H1 (cell line): ENCODE measurements at regions not wholly inside any gene's neighbourhood (a gene's known extent, or its start where the extent isn't known, plus 50 kb on each side); places are given as distances from the start of the nearest gene placed in this dataset.
A peak's percentile ranks its signal among the peaks of the same experiment; 100 is the strongest.

ENCODE experiments used
- CTCF ChIA-PET: fragments of 300-600 bp; sonication (Branson Sonifier 250); formaldehyde crosslinking; loops from one replicate; lab custom pipeline; 2021; ENCODE audit not compliant: partially characterized antibody; lab: Charles Lee
- POLR2A ChIA-PET: fragments of 300-600 bp; sonication (Branson Sonifier 250); formaldehyde crosslinking; loops from one replicate; lab custom pipeline; 2021; ENCODE audit warnings: inconsistent platforms; ENCODE audit not compliant: partially characterized antibody; lab: Charles Lee
- DNase-seq, 2 experiments: peaks; one replicate each; pipeline versions ENCODE4 v3.0.0 to v3.0.0-alpha.2; 2010 to 2022; ENCODE audit warnings: low spot score in 2 of 2, low read depth in 1 of 2, mixed read lengths in 1 of 2
- FAIRE-seq: peaks from 2 replicates; lab custom pipeline; 2011; peaks lifted over from hg19 to GRCh38; lab: Jason Lieb, UNC
- H2AFZ ChIP-seq: 2 replicates; pipeline ENCODE4 v1.8.1; 2012; ENCODE audit warnings: low read length, inconsistent platforms
- H2AK5ac ChIP-seq: 2 replicates; pipeline ENCODE4 v1.6.1; 2013; ENCODE audit warnings: low read depth, low read length
- H2BK120ac ChIP-seq: replicated peaks from 2 replicates; pipeline ENCODE3; 2013; ENCODE audit warnings: low read depth, low read length, inconsistent platforms
- H2BK12ac ChIP-seq: 2 replicates; pipeline ENCODE4 v1.6.1; 2013; ENCODE audit warnings: low read depth, low read length
- H2BK15ac ChIP-seq: 2 replicates; pipeline ENCODE4 v1.6.1; 2013; ENCODE audit warnings: low read length
- H2BK20ac ChIP-seq: 2 replicates; pipeline ENCODE4 v1.6.1; 2013; ENCODE audit warnings: low read length
- H2BK5ac ChIP-seq: 2 replicates; pipeline ENCODE4 v1.6.1; 2013; ENCODE audit warnings: low read depth, low read length
- H3K14ac ChIP-seq: 2 replicates; pipeline ENCODE4 v1.6.1; 2013; ENCODE audit warnings: inconsistent platforms; ENCODE audit not compliant: insufficient read length
- H3K18ac ChIP-seq: 2 replicates; pipeline ENCODE4 v1.6.1; 2013; ENCODE audit warnings: low read length; ENCODE audit errors: extremely low read depth
- H3K23ac ChIP-seq: 2 replicates; pipeline ENCODE4 v1.6.1; 2013; ENCODE audit warnings: inconsistent platforms; ENCODE audit not compliant: insufficient read length
- H3K23me2 ChIP-seq: 2 replicates; pipeline ENCODE4 v1.6.1; 2013; ENCODE audit warnings: low read depth, low read length
- H3K27ac ChIP-seq: 2 replicates; pipeline ENCODE4 v1.6.1; 2011; ENCODE audit warnings: low read depth, low read length, inconsistent platforms
- H3K27me3 ChIP-seq, 4 experiments: replicated peaks in 1 of 4; 1 replicate in 1 of 4; 2 replicates in 3 of 4; pipeline versions ENCODE4 v1.6.1 to v1.8.1; 2011 to 2013; ENCODE audit warnings: low read length in 3 of 4, mild to moderate bottlenecking in 3 of 4, inconsistent platforms in 2 of 4, mixed read lengths in 2 of 4, moderate library complexity in 1 of 4; ENCODE audit not compliant: control insufficient read depth in 3 of 4, insufficient read depth in 3 of 4; ENCODE audit errors: extremely low read depth in 1 of 4
- H3K36me3 ChIP-seq, 4 experiments: 2 replicates each; pipeline versions ENCODE4 v1.6.1 to v1.8.1; 2011 to 2013; ENCODE audit warnings: mild to moderate bottlenecking in 4 of 4, low read length in 3 of 4, moderate library complexity in 2 of 4, control low read depth in 1 of 4, inconsistent platforms in 1 of 4; ENCODE audit not compliant: insufficient read depth in 4 of 4, control insufficient read depth in 2 of 4
- H3K4ac ChIP-seq: replicated peaks from 2 replicates; pipeline ENCODE3; 2013; ENCODE audit warnings: low read length, low read depth, mixed read lengths, inconsistent platforms; ENCODE audit not compliant: insufficient read length
- H3K4me1 ChIP-seq, 4 experiments: replicated peaks in 1 of 4; 1 replicate in 1 of 4; 2 replicates in 3 of 4; pipeline versions ENCODE4 v1.6.1 to v1.8.1; 2011 to 2013; ENCODE audit warnings: low read length in 3 of 4, inconsistent platforms in 2 of 4, mixed read lengths in 1 of 4; ENCODE audit not compliant: insufficient read depth in 4 of 4, control insufficient read depth in 3 of 4
- H3K4me2 ChIP-seq, 2 experiments: 2 replicates each; pipeline versions ENCODE4 v1.6.1 to v1.8.1; 2011 to 2013; ENCODE audit warnings: low read depth in 2 of 2, low read length in 2 of 2, control low read depth in 1 of 2, inconsistent platforms in 1 of 2, mild to moderate bottlenecking in 1 of 2; ENCODE audit not compliant: insufficient read depth in 1 of 2
- H3K4me3 ChIP-seq, 4 experiments: fragments of 200-600, 300-600 bp in 1 of 4; sonication (generic), shearing (Covaris generic), sonication (Bioruptor Twin) in 1 of 4; 2 replicates each; pipeline versions ENCODE4 v1.5.1 to v1.8.1; 2011 to 2016; ENCODE audit warnings: low read length in 4 of 4, low read depth in 3 of 4, control low read depth in 2 of 4, inconsistent platforms in 2 of 4, mild to moderate bottlenecking in 2 of 4, mixed read lengths in 1 of 4, moderate library complexity in 1 of 4; ENCODE audit not compliant: insufficient read depth in 2 of 4; ENCODE audit errors: extremely low read depth in 1 of 4
- H3K56ac ChIP-seq: replicated peaks from 2 replicates; pipeline ENCODE3; 2013; ENCODE audit warnings: low read depth, mild to moderate bottlenecking, mixed read lengths, low read length, inconsistent platforms; ENCODE audit not compliant: insufficient read length
- H3K79me1 ChIP-seq: 2 replicates; pipeline ENCODE4 v1.6.1; 2013; ENCODE audit warnings: low read depth, low read length, control low read depth
- H3K79me2 ChIP-seq, 2 experiments: 2 replicates each; pipeline versions ENCODE4 v1.6.1 to v1.8.1; 2012 to 2013; ENCODE audit warnings: low read length in 2 of 2, mild to moderate bottlenecking in 2 of 2, inconsistent platforms in 1 of 2; ENCODE audit not compliant: insufficient read depth in 2 of 2, control insufficient read depth in 1 of 2
- H3K9ac ChIP-seq, 4 experiments: replicated peaks in 1 of 4; 1 replicate in 1 of 4; 2 replicates in 3 of 4; pipeline versions ENCODE4 v1.6.1 to v1.8.1; 2011 to 2013; ENCODE audit warnings: low read depth in 3 of 4, low read length in 3 of 4, control low read depth in 2 of 4, mild to moderate bottlenecking in 2 of 4, moderate library complexity in 2 of 4, inconsistent platforms in 1 of 4; ENCODE audit errors: extremely low read depth in 1 of 4
- H3K9me3 ChIP-seq, 2 experiments: 2 replicates each; pipeline versions ENCODE4 v1.6.1 to v1.8.1; 2012 to 2013; ENCODE audit warnings: mild to moderate bottlenecking in 2 of 2, moderate library complexity in 2 of 2, control low read depth in 1 of 2, inconsistent platforms in 1 of 2, low read depth in 1 of 2, low read length in 1 of 2, mixed read lengths in 1 of 2; ENCODE audit not compliant: insufficient read depth in 2 of 2
- H4K20me1 ChIP-seq, 2 experiments: replicated peaks in 1 of 2; 2 replicates each; pipeline versions ENCODE3 to v1.8.1; 2011 to 2013; ENCODE audit warnings: inconsistent platforms in 2 of 2, low read length in 2 of 2, mild to moderate bottlenecking in 1 of 2; ENCODE audit not compliant: insufficient read depth in 2 of 2, control insufficient read depth in 1 of 2
- H4K5ac ChIP-seq: 2 replicates; pipeline ENCODE4 v1.6.1; 2013; ENCODE audit warnings: low read length, low read depth, mixed read lengths, inconsistent platforms; ENCODE audit not compliant: insufficient read length
- H4K8ac ChIP-seq: 2 replicates; pipeline ENCODE4 v1.8.0; 2013; ENCODE audit warnings: mild to moderate bottlenecking, moderate library complexity, low read length, inconsistent platforms; ENCODE audit not compliant: insufficient read depth; ENCODE audit errors: extremely low read depth
- H4K91ac ChIP-seq: replicated peaks from 2 replicates; pipeline ENCODE3; 2013; ENCODE audit warnings: low read length, mixed read lengths, inconsistent platforms; ENCODE audit not compliant: insufficient read length
- CREB1 ChIP-seq: IDR thresholded peaks from 2 replicates; pipeline ENCODE4 v1.6.1; 2012; ENCODE audit warnings: inconsistent platforms
- WGBS, 2 experiments: shearing (Covaris generic) in 1 of 2; methylation state at CpG; one replicate each; pipeline versions ENCODE4 v1.1.6 to v1.1.7; 2013 to 2015; ENCODE audit warnings: low lambda C conversion rate in 2 of 2, mixed read lengths in 2 of 2, inconsistent platforms in 1 of 2, low coverage in 1 of 2, missing lambda C conversion rate in 1 of 2; ENCODE audit not compliant: insufficient replicate concordance in 2 of 2, insufficient coverage in 1 of 2, insufficient read length in 1 of 2; ENCODE audit errors: extremely low coverage in 1 of 2, missing lambda C conversion rate in 1 of 2; 5-methylcytosine and 5-hydroxymethylcytosine counted together

DNA sequence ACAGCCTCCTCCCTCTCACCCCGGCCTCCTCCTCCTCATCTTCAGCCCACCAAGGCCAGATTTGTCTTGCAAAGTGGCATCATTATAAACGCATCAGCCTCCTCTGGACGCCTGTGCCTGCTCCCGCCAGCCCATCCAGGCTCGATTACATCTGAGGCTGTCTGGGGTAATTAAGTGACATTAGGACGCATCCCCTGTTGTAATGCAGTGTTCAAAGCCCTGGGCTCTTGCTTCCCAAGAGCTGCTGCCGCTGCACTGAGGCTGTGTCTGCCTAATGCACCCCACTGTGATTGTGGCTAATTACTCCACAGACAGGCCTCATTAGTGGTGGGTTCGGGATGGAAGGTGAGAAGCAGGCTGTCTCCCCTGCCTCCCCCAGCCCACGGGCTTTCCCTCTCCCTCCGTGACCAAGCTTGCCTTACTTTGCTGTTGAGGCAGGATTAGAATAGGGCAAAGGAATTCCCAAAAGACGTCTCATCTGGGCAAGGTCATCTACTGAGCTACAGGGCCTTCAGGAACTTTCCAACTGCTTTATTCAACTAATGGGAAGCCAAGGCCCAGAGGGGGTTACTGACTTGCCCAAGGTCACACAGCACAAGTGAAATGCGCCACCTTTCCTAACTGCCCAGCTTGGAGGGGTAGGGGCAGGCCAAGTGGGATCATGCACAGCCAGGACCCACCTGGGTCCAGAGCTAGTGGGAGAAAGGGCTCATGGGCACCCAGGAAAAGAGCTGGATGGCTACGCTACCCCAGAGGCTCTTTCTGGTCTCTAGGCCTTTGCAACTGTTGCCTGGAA lies 66.2 kb upstream of the PCBD1 start:
- 82% methylated on average over 13 of the region's 13 CpGs; no CpG with 5 or more reads in 1 of the 2 experiments for whole genome bisulfite sequencing, 2 experiments
- Histone ChIP-seq H3K79me1 (no peaks in the 10 kb centered on the region), H3K4ac (no peak overlapping the region), H3K14ac (no peak overlapping the region), H4K91ac (no peak overlapping the region), H4K8ac (peak overlapping the region; percentile 65; the same call in 1 of the 2 replicates), H3K18ac (no peak overlapping the region), H3K79me2 (no peaks in the 10 kb centered on the region), H3K36me3 (no peaks in the 10 kb centered on the region), H3K9ac (no peak overlapping the region), H3K4me3 (no peak overlapping the region), H3K27me3 (no peaks in the 10 kb centered on the region; a peak in 1 of 7 replicates), H3K4me2 (no peak overlapping the region), H2BK12ac (no peak overlapping the region), H3K56ac (no peak overlapping the region), H2BK5ac (no peak overlapping the region), H4K20me1 (no peaks in the 10 kb centered on the region), H2AFZ (no peak overlapping the region), H3K9me3 (no peaks in the 10 kb centered on the region), H2BK15ac (no peak overlapping the region), H2AK5ac (no peak overlapping the region), H3K23ac (no peak overlapping the region), H2BK20ac (no peak overlapping the region), H3K23me2 (no peaks in the 10 kb centered on the region), H2BK120ac (no peak overlapping the region), H3K4me1 (no peaks in the 10 kb centered on the region), H3K27ac (no peak overlapping the region), H4K5ac (no peak overlapping the region)
- TF ChIP-seq CREB1 = no peak
- ChIA-PET CTCF (interaction anchor here (1.1 to 2.9 kb wide), 7 partner anchors 10 to 231 kb away, joined by 3 to 8 read pairs (median 4); no protein-coding TSS in a partner anchor), POLR2A (no interaction called here)
- no peak for DNase-seq
- no peak for FAIRE-seq
